PC-9 (cell line): ENCODE measurements at regions not wholly inside any gene's neighbourhood (a gene's known extent, or its start where the extent isn't known, plus 50 kb on each side); places are given as distances from the start of the nearest gene placed in this dataset.

Experiments used
- BruUV-seq: library from RNA; stranded (reverse); fragments of 400-500 nt; replicated peaks from 2 replicates; lab custom pipeline; 2021; lab: Mats Ljungman, UMichigan
- CTCF ChIA-PET: fragments of 300-600 bp; sonication (Branson Sonifier 250); formaldehyde crosslinking; loops from one replicate; lab custom pipeline; 2022; ENCODE audit warnings: antibody characterized with exemption; lab: Charles Lee
- POLR2A ChIA-PET: fragments of 300-600 bp; sonication (Branson Sonifier 250); formaldehyde crosslinking; loops from one replicate; lab custom pipeline; 2022; ENCODE audit warnings: antibody characterized with exemption; ENCODE audit not compliant: unreplicated experiment; lab: Charles Lee
- DNase-seq, 2 experiments: peaks; one replicate each; pipeline versions ENCODE4 v3.0.0 to v3.0.0-alpha.2; 2015 to 2022; ENCODE audit warnings: mixed read lengths in 1 of 2
- H2AFZ ChIP-seq: fragments of 200-600 bp; sonication (generic); 2 replicates; pipeline ENCODE4 v1.8.1; 2017; ENCODE audit warnings: antibody characterized with exemption
- H3F3A ChIP-seq: fragments of 200-600 bp; sonication (generic); 2 replicates; pipeline ENCODE4 v1.8.1; 2017; ENCODE audit warnings: antibody characterized with exemption, mild to moderate bottlenecking, low read depth; ENCODE audit not compliant: insufficient read depth
- H3K27ac ChIP-seq: fragments of 200-600 bp; sonication (generic); 2 replicates; pipeline ENCODE4 v1.6.1; 2016; ENCODE audit warnings: mixed run types
- H3K27me3 ChIP-seq: fragments of 200-600 bp; sonication (generic); 2 replicates; pipeline ENCODE4 v1.6.1; 2016; ENCODE audit warnings: low read depth, mixed run types; ENCODE audit not compliant: insufficient read depth
- H3K36me3 ChIP-seq: fragments of 200-600 bp; sonication (generic); 2 replicates; pipeline ENCODE4 v1.6.1; 2016; ENCODE audit warnings: low read depth, mixed run types
- H3K4me1 ChIP-seq: fragments of 200-600 bp; sonication (generic); replicated peaks from 2 replicates; pipeline ENCODE4 v1.6.1; 2016; ENCODE audit warnings: mixed run types; ENCODE audit not compliant: insufficient read depth
- H3K4me2 ChIP-seq: fragments of 200-600 bp; sonication (generic); 2 replicates; pipeline ENCODE4 v1.6.1; 2017; ENCODE audit warnings: mixed run types
- H3K4me3 ChIP-seq: fragments of 200-600 bp; sonication (generic); 2 replicates; pipeline ENCODE4 v1.6.1; 2016; ENCODE audit warnings: mixed run types
- H3K79me2 ChIP-seq: fragments of 200-600 bp; sonication (generic); 2 replicates; pipeline ENCODE4 v1.6.1; 2017; ENCODE audit warnings: low read depth, mixed run types
- H3K9me2 ChIP-seq: fragments of 200-600 bp; sonication (generic); 2 replicates; pipeline ENCODE4 v1.8.1; 2017; ENCODE audit warnings: mild to moderate bottlenecking; ENCODE audit not compliant: insufficient read depth
- H3K9me3 ChIP-seq: fragments of 200-600 bp; sonication (generic); 2 replicates; pipeline ENCODE4 v1.8.1; 2016; ENCODE audit warnings: low read depth; ENCODE audit not compliant: insufficient read depth
- H4K20me1 ChIP-seq: fragments of 200-600 bp; sonication (generic); 2 replicates; pipeline ENCODE4 v1.8.1; 2017; ENCODE audit not compliant: insufficient read depth
- EZH2 ChIP-seq: fragments of 200-600 bp; sonication (generic); IDR thresholded peaks from 2 replicates; pipeline ENCODE4 v1.8.0; 2017; ENCODE audit warnings: antibody characterized with exemption, low read depth
- intact Hi-C: fragments of 100-400 bp; cut with micrococcal nuclease; formaldehyde crosslinking; loops from one replicate; pipeline ENCODE4 v1.10.0; 2022; ENCODE audit not compliant: unreplicated experiment
- TF ChIP-seq, protein P1 (sequence below): fragments of 200-600 bp; sonication (generic); conservative IDR thresholded peaks from 2 replicates; pipeline ENCODE4 v1.6.1; 2017; ENCODE audit warnings: mixed run types, antibody characterized with exemption, mild to moderate bottlenecking, moderate library complexity

DNA sequence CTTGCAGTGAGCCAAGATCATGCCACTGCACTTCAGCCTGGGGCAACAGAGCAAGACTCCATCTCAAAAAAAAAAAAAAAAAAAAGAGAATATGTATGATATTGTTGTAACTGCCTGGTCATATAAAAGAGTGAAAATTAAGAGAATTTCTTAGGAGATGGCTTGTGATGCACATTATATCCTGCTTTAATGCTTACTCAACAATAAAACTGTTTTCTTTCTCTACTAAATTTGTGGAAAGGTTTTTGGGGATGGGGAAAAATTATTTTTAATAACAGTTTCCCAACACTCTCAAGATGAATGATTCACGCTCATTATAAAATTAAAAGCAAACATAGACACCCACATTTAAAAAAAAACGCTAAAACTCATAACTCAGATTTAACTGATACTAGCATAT lies 1163.0 kb downstream of the SI start:
- intact Hi-C loops: no loop called here

DNA sequence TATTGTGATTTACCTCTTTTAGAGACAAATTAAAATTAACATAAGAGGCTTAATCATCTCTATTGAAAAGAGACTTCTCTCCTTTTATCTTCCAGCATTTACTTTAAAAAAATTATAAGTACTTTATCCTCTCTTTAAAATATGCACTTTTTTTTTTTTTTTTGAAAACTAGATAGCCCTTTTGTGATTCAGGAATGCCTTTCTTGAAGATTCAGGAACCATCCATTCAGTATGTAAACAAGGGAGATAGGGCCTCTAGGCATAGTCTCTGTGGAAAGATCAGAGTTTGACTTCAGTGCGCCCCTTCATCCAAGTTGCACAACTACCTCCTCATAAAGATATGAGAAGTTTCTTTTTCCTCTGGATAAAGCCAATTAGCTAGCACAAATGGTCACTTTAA lies 1163.7 kb downstream of the SI start:
- no peak for DNase-seq
- no peaks in the 10 kb centered on the region for H3K79me2 ChIP-seq
- no peaks in the 10 kb centered on the region for H3K9me2 ChIP-seq
- no peak overlapping the region for H2AFZ ChIP-seq
- H4K20me1 ChIP-seq: no peaks in the 10 kb centered on the region
- H3K9me3 ChIP-seq: no peaks in the 10 kb centered on the region
- H3K27ac ChIP-seq: no peak overlapping the region
- no TSS peak for BruUV-seq
- H3K4me1 ChIP-seq: no peaks in the 10 kb centered on the region
- no peak overlapping the region for H3K4me2 ChIP-seq
- CTCF ChIA-PET: no interaction called here
- POLR2A ChIA-PET: no interaction called here
- H3K27me3 ChIP-seq: no peaks in the 10 kb centered on the region
- no peaks in the 10 kb centered on the region for H3K36me3 ChIP-seq
- H3F3A ChIP-seq: no peaks in the 10 kb centered on the region
- H3K4me3 ChIP-seq: no peak overlapping the region
- TF ChIP-seq, protein P1, sequence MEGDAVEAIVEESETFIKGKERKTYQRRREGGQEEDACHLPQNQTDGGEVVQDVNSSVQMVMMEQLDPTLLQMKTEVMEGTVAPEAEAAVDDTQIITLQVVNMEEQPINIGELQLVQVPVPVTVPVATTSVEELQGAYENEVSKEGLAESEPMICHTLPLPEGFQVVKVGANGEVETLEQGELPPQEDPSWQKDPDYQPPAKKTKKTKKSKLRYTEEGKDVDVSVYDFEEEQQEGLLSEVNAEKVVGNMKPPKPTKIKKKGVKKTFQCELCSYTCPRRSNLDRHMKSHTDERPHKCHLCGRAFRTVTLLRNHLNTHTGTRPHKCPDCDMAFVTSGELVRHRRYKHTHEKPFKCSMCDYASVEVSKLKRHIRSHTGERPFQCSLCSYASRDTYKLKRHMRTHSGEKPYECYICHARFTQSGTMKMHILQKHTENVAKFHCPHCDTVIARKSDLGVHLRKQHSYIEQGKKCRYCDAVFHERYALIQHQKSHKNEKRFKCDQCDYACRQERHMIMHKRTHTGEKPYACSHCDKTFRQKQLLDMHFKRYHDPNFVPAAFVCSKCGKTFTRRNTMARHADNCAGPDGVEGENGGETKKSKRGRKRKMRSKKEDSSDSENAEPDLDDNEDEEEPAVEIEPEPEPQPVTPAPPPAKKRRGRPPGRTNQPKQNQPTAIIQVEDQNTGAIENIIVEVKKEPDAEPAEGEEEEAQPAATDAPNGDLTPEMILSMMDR: no peak
- no peak for TF ChIP-seq EZH2
- intact Hi-C loops: no loop called here

More for the DNA sequence above, 1163.0 kb downstream of the SI start:
- Histone ChIP-seq H3K9me3 (no peaks in the 10 kb centered on the region), H3K27ac (no peak overlapping the region), H4K20me1 (no peaks in the 10 kb centered on the region), H3K4me2 (no peak overlapping the region), H2AFZ (no peak overlapping the region), H3K79me2 (no peaks in the 10 kb centered on the region), H3K4me1 (no peaks in the 10 kb centered on the region), H3K36me3 (no peaks in the 10 kb centered on the region), H3K4me3 (no peak overlapping the region), H3K9me2 (no peaks in the 10 kb centered on the region), H3K27me3 (no peaks in the 10 kb centered on the region), H3F3A (no peaks in the 10 kb centered on the region)
- ChIA-PET POLR2A (no interaction called here), CTCF (no interaction called here)
- no peak for DNase-seq
- no peak for TF ChIP-seq EZH2
- TF ChIP-seq, protein P1: no peak
- no TSS peak for BruUV-seq

GRCh38 chr3:163891771-163892170 lies 1186.5 kb downstream of the SI start:
- Histone ChIP-seq H2AFZ (no peak overlapping the region), H3K27ac (no peak overlapping the region), H3K79me2 (no peaks in the 10 kb centered on the region), H3K9me3 (no peaks in the 10 kb centered on the region), H3K4me1 (no peaks in the 10 kb centered on the region), H3K36me3 (no peaks in the 10 kb centered on the region), H4K20me1 (no peaks in the 10 kb centered on the region), H3F3A (no peaks in the 10 kb centered on the region), H3K27me3 (no peaks in the 10 kb centered on the region), H3K4me3 (no peak overlapping the region), H3K4me2 (no peak overlapping the region), H3K9me2 (no peaks in the 10 kb centered on the region)
- intact Hi-C loops: no loop called here
- no TSS peak for BruUV-seq
- ChIA-PET POLR2A (no interaction called here), CTCF (no interaction called here)
- TF ChIP-seq, protein P1: no peak
- TF ChIP-seq EZH2: no peak
- DNase-seq: no peak
